SU-DHL-6 (cell line): ENCODE measurements at regions not wholly inside any gene's neighbourhood (a gene's known extent, or its start where the extent isn't known, plus 50 kb on each side); places are given as distances from the start of the nearest gene placed in this dataset.

Source experiments
- EZH2phosphoT487 ChIP-seq: fragments of 200-600 bp; sonication (generic), shearing (Covaris generic); conservative IDR thresholded peaks from 2 replicates; pipeline ENCODE4 v1.6.1; 2018; ENCODE audit warnings: mild to moderate bottlenecking, antibody characterized with exemption, low read length, moderate library complexity, mixed read lengths
- TF ChIP-seq, protein P1 (sequence below): fragments of 200-600 bp; sonication (generic); IDR thresholded peaks from one replicate; pipeline ENCODE4 v1.5.1; 2017; ENCODE audit warnings: antibody characterized with exemption, mild to moderate bottlenecking, low read length, moderate library complexity; ENCODE audit not compliant: insufficient read depth, poor library complexity, severe bottlenecking

DNA sequence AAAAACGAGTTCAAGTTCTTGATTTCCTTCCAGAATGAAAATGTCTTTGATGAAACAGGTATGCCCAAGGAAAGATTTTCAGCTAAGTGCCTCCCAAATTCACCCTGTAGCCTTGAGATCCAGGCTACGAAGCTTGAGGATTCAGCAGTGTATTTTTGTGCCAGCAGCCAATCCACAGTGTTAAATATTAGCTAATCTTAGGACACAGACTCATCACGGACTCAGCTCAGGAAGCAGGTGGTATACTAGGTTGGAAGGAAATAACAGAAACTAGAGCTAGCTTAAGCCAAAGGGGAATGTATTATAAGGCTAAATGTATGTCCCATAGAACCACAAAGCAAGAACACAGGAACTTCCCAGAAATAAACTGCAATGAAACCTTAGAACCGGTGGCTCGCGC, 151.0 kb upstream of the PRSS1 start:
- TF ChIP-seq, protein P1, sequence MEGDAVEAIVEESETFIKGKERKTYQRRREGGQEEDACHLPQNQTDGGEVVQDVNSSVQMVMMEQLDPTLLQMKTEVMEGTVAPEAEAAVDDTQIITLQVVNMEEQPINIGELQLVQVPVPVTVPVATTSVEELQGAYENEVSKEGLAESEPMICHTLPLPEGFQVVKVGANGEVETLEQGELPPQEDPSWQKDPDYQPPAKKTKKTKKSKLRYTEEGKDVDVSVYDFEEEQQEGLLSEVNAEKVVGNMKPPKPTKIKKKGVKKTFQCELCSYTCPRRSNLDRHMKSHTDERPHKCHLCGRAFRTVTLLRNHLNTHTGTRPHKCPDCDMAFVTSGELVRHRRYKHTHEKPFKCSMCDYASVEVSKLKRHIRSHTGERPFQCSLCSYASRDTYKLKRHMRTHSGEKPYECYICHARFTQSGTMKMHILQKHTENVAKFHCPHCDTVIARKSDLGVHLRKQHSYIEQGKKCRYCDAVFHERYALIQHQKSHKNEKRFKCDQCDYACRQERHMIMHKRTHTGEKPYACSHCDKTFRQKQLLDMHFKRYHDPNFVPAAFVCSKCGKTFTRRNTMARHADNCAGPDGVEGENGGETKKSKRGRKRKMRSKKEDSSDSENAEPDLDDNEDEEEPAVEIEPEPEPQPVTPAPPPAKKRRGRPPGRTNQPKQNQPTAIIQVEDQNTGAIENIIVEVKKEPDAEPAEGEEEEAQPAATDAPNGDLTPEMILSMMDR = no peak
- no peak for TF ChIP-seq EZH2phosphoT487
